IPS-18a (cell line): ENCODE measurements at regions not wholly inside any gene's neighbourhood (a gene's known extent, or its start where the extent isn't known, plus 50 kb on each side); places are given as distances from the start of the nearest gene placed in this dataset.

Source experiments
- H3K27ac ChIP-seq: one replicate; pipeline ENCODE4 v1.5.1; 2013; ENCODE audit warnings: low read length
- H3K27me3 ChIP-seq: one replicate; pipeline ENCODE4 v1.6.1; 2013; ENCODE audit warnings: mild to moderate bottlenecking, low read length; ENCODE audit not compliant: control insufficient read depth, insufficient read depth
- H3K36me3 ChIP-seq: one replicate; pipeline ENCODE4 v1.6.1; 2013; ENCODE audit warnings: low read depth, low read length; ENCODE audit not compliant: control insufficient read depth
- H3K4me1 ChIP-seq: one replicate; pipeline ENCODE4 v1.6.1; 2013; ENCODE audit warnings: low read depth, low read length; ENCODE audit not compliant: control insufficient read depth
- H3K4me3 ChIP-seq: one replicate; pipeline ENCODE4 v1.5.1; 2013; ENCODE audit warnings: low read length
- H3K9ac ChIP-seq: one replicate; pipeline ENCODE4 v1.6.1; 2013; ENCODE audit warnings: mild to moderate bottlenecking, low read length, moderate library complexity
- H3K9me3 ChIP-seq: one replicate; pipeline ENCODE4 v1.6.1; 2013; ENCODE audit warnings: low read depth, low read length; ENCODE audit not compliant: control insufficient read depth

GRCh38 chr6:94065707-94066337 lies 646.5 kb upstream of the EPHA7 start:
- no peak overlapping the region for H3K9ac ChIP-seq
- H3K4me3 ChIP-seq, result no peak overlapping the region
- H3K9me3 ChIP-seq, result no peaks in the 10 kb centered on the region
- no peak overlapping the region for H3K27ac ChIP-seq
- H3K27me3 ChIP-seq, result no peaks in the 10 kb centered on the region
- peaks cover 18% of the 10 kb centered on the region for H3K4me1 ChIP-seq
- no peaks in the 10 kb centered on the region for H3K36me3 ChIP-seq

GRCh38 chr6:94052749-94053148 lies 633.4 kb upstream of the EPHA7 start:
- no peaks in the 10 kb centered on the region for H3K27me3 ChIP-seq
- H3K36me3 ChIP-seq, result no peaks in the 10 kb centered on the region
- no peak overlapping the region for H3K9ac ChIP-seq
- H3K27ac ChIP-seq, result no peak overlapping the region
- H3K4me1 ChIP-seq, result peaks cover 48% of the 10 kb centered on the region
- H3K9me3 ChIP-seq, result no peaks in the 10 kb centered on the region
- no peak overlapping the region for H3K4me3 ChIP-seq

- peaks cover 57% of the 10 kb centered on the region for H3K4me1 ChIP-seq
- no peaks in the 10 kb centered on the region for H3K27me3 ChIP-seq
- no peak overlapping the region for H3K9ac ChIP-seq
- no peaks in the 10 kb centered on the region for H3K9me3 ChIP-seq
- no peak overlapping the region for H3K4me3 ChIP-seq
- no peaks in the 10 kb centered on the region for H3K36me3 ChIP-seq
- H3K27ac ChIP-seq, result no peak overlapping the region
These were observed 631.2 kb upstream of the EPHA7 start for GRCh38 chr6:94050515-94050914.

GRCh38 chr6:94049001-94049400 lies 629.6 kb upstream of the EPHA7 start:
- Histone ChIP-seq H3K4me1 (peaks cover 65% of the 10 kb centered on the region), H3K9me3 (no peaks in the 10 kb centered on the region), H3K9ac (no peak overlapping the region), H3K36me3 (no peaks in the 10 kb centered on the region), H3K4me3 (no peak overlapping the region), H3K27me3 (no peaks in the 10 kb centered on the region), H3K27ac (no peak overlapping the region)

GRCh38 chr6:94045099-94045829 lies 625.9 kb upstream of the EPHA7 start:
- Histone ChIP-seq H3K9ac (peak overlapping the region; percentile 10), H3K4me1 (peaks cover 63% of the 10 kb centered on the region), H3K36me3 (no peaks in the 10 kb centered on the region), H3K27me3 (no peaks in the 10 kb centered on the region), H3K4me3 (peak overlapping the region; percentile 8), H3K27ac (no peak overlapping the region), H3K9me3 (no peaks in the 10 kb centered on the region)

GRCh38 chr6:94041945-94042709 lies 622.8 kb upstream of the EPHA7 start:
- no peak overlapping the region for H3K27ac ChIP-seq
- peaks cover 42% of the 10 kb centered on the region for H3K4me1 ChIP-seq
- no peaks in the 10 kb centered on the region for H3K27me3 ChIP-seq
- H3K4me3 ChIP-seq, result no peak overlapping the region
- no peaks in the 10 kb centered on the region for H3K36me3 ChIP-seq
- peaks cover 6% of the 10 kb centered on the region for H3K9me3 ChIP-seq
- no peak overlapping the region for H3K9ac ChIP-seq

GRCh38 chr6:94036024-94036423 lies 616.7 kb upstream of the EPHA7 start:
- H3K4me1 ChIP-seq, result no peaks in the 10 kb centered on the region
- no peak overlapping the region for H3K4me3 ChIP-seq
- no peak overlapping the region for H3K9ac ChIP-seq

GRCh38 chr6:94027374-94027773 lies 608.0 kb upstream of the EPHA7 start:
- Histone ChIP-seq H3K27ac (no peak overlapping the region), H3K9ac (no peak overlapping the region), H3K4me1 (no peaks in the 10 kb centered on the region), H3K36me3 (no peaks in the 10 kb centered on the region), H3K9me3 (no peaks in the 10 kb centered on the region), H3K4me3 (no peak overlapping the region), H3K27me3 (no peaks in the 10 kb centered on the region)

More at GRCh38 chr6:94036024-94036423, 616.7 kb upstream of the EPHA7 start:
- no peaks in the 10 kb centered on the region for H3K36me3 ChIP-seq
- H3K27ac ChIP-seq, result no peak overlapping the region
- no peaks in the 10 kb centered on the region for H3K27me3 ChIP-seq
- peaks cover 22% of the 10 kb centered on the region for H3K9me3 ChIP-seq

- no peaks in the 10 kb centered on the region for H3K36me3 ChIP-seq
- no peak overlapping the region for H3K9ac ChIP-seq
- no peak overlapping the region for H3K4me3 ChIP-seq
- no peaks in the 10 kb centered on the region for H3K9me3 ChIP-seq
- no peaks in the 10 kb centered on the region for H3K4me1 ChIP-seq
- H3K27ac ChIP-seq, result no peak overlapping the region
- H3K27me3 ChIP-seq, result no peaks in the 10 kb centered on the region
These were observed 607.2 kb upstream of the EPHA7 start for GRCh38 chr6:94026575-94026974.

GRCh38 chr6:94005835-94006234 lies 586.5 kb upstream of the EPHA7 start:
- H3K27ac ChIP-seq, result no peak overlapping the region
- no peaks in the 10 kb centered on the region for H3K9me3 ChIP-seq
- H3K27me3 ChIP-seq, result no peaks in the 10 kb centered on the region
- H3K36me3 ChIP-seq, result no peaks in the 10 kb centered on the region
- H3K9ac ChIP-seq, result no peak overlapping the region
- no peak overlapping the region for H3K4me3 ChIP-seq
- no peaks in the 10 kb centered on the region for H3K4me1 ChIP-seq

- H3K9me3 ChIP-seq, result no peaks in the 10 kb centered on the region
- H3K27ac ChIP-seq, result no peak overlapping the region
- H3K36me3 ChIP-seq, result no peaks in the 10 kb centered on the region
- no peaks in the 10 kb centered on the region for H3K27me3 ChIP-seq
- no peak overlapping the region for H3K9ac ChIP-seq
- no peak overlapping the region for H3K4me3 ChIP-seq
- no peaks in the 10 kb centered on the region for H3K4me1 ChIP-seq
These were observed 573.6 kb upstream of the EPHA7 start for GRCh38 chr6:93992976-93993375.
